Ovary (tissue), 3 donors: ENCODE measurements at regions not wholly inside any gene's neighbourhood (a gene's known extent, or its start where the extent isn't known, plus 50 kb on each side); places are given as distances from the start of the nearest gene placed in this dataset.

Source experiments
- EP300 ChIP-seq: sonication (generic); formaldehyde crosslinking; IDR thresholded peaks from one replicate; pipeline ENCODE4 v1.6.1; 2017; ENCODE audit warnings: antibody characterized with exemption
- POLR2A ChIP-seq: fragments of 450-650 bp; IDR thresholded peaks from one replicate; pipeline ENCODE4 v1.6.1; 2017; ENCODE audit warnings: antibody characterized with exemption, mild to moderate bottlenecking, moderate library complexity
- TF ChIP-seq, protein P1 (sequence below), 3 donors: fragments of 450-650 bp in 2 of 3; fragments of 200-600 bp in 1 of 3; IDR thresholded peaks; one replicate each; pipeline versions ENCODE4 v1.5.1 to v1.8.0; 2016 to 2022; ENCODE audit warnings: antibody characterized with exemption in 3 of 3, mild to moderate bottlenecking in 1 of 3
- donor health status: DM: no; HTN: no; CAD: no.

DNA sequence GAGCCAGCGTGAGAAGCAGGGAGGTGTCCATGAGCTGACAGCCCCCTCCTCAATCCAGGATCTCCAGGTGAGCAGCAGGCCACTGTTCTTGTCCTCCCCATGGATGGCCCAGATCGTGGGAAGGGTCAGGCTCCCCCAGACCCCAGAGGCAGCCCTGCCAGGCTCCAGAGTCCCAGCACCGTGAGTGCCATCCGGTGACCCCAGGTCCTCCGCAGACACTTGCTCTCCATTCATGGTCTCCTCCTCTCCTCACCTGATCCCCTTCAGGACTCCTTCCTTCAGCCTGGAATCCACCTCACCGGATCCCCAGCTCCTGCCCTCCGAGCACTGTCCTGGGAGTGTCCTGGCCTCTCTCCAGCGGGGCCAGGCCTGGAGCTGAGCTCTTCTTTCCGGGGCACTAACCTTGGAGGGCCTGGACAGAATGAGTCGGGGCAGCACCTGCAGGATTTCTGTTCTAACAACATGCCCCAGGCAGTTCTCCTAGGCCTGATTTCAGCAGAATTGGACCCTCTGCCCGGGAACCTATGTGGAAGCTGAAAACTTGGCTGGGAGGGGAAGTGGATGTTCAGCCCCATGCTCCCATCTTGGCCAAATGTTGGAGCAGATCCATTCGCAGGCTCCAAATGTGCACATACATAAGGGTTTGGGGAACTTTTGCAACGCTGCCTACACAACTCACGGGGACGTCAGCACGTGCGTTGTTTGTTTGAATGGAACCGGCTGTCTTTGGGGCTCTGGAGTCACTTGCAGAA, 341.6 kb upstream of the SFSWAP start:
- TF ChIP-seq, protein P1, sequence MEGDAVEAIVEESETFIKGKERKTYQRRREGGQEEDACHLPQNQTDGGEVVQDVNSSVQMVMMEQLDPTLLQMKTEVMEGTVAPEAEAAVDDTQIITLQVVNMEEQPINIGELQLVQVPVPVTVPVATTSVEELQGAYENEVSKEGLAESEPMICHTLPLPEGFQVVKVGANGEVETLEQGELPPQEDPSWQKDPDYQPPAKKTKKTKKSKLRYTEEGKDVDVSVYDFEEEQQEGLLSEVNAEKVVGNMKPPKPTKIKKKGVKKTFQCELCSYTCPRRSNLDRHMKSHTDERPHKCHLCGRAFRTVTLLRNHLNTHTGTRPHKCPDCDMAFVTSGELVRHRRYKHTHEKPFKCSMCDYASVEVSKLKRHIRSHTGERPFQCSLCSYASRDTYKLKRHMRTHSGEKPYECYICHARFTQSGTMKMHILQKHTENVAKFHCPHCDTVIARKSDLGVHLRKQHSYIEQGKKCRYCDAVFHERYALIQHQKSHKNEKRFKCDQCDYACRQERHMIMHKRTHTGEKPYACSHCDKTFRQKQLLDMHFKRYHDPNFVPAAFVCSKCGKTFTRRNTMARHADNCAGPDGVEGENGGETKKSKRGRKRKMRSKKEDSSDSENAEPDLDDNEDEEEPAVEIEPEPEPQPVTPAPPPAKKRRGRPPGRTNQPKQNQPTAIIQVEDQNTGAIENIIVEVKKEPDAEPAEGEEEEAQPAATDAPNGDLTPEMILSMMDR (IDR thresholded peaks at IDR 0.05): no peak
- TF ChIP-seq EP300 (no peak), POLR2A (no peak)
